Heart right ventricle (tissue), 16 donors: ENCODE measurements at regions not wholly inside any gene's neighbourhood (a gene's known extent, or its start where the extent isn't known, plus 50 kb on each side); places are given as distances from the start of the nearest gene placed in this dataset.

Experiments used
- ATAC-seq, 8 donors: fragments of 200-7000 bp; cut with Tn5 transposase; one replicate each; pipeline ENCODE4 v1.9.1; 2020; ENCODE audit warnings: mild to moderate bottlenecking in 8 of 8, moderate library complexity in 8 of 8, moderate number of reproducible peaks in 1 of 8
- DNase-seq, 2 donors: peaks; one replicate each; pipeline ENCODE4 v3.0.0-alpha.2; 2020
- H3K27ac ChIP-seq, 10 donors: fragments of 200-600 bp; sonication (generic) in 2 of 10; one replicate each; pipeline versions ENCODE4 v1.5.0 to v1.8.0; 2020 to 2022; ENCODE audit warnings: mild to moderate bottlenecking in 3 of 10
- H3K27me3 ChIP-seq, 7 donors: fragments of 200-600 bp; one replicate each; pipeline ENCODE4 v1.8.0; 2021 to 2022; ENCODE audit warnings: mild to moderate bottlenecking in 2 of 7
- H3K36me3 ChIP-seq, 9 donors: fragments of 200-600 bp; sonication (generic) in 1 of 9; one replicate each; pipeline versions ENCODE4 v1.5.0 to v1.8.0; 2020 to 2022; ENCODE audit warnings: mild to moderate bottlenecking in 2 of 9
- H3K4me1 ChIP-seq, 9 donors: fragments of 200-600 bp; sonication (generic) in 1 of 9; one replicate each; pipeline versions ENCODE4 v1.5.0 to v1.8.0; 2020 to 2022; ENCODE audit warnings: mild to moderate bottlenecking in 4 of 9
- H3K4me3 ChIP-seq, 10 donors: fragments of 200-600 bp; sonication (generic) in 2 of 10; one replicate each; pipeline versions ENCODE4 v1.5.0 to v1.8.0; 2020 to 2022; ENCODE audit warnings: mild to moderate bottlenecking in 7 of 10, moderate library complexity in 2 of 10
- H3K9me3 ChIP-seq, 11 donors: fragments of 200-600 bp in 10 of 11; sonication (generic) in 2 of 11; one replicate each; pipeline versions ENCODE4 v1.5.0 to v1.8.0; 2013 to 2022; ENCODE audit warnings: mild to moderate bottlenecking in 2 of 11, control low read depth in 1 of 11, moderate library complexity in 1 of 11
- WGBS, 2 donors: extraction: QIAGEN DNeasy Blood & Tissue Kit; methylation state at CpG; one replicate each; pipeline ENCODE4 v1.1.7; 2013; ENCODE audit warnings: inconsistent platforms in 1 of 2; 5-methylcytosine and 5-hydroxymethylcytosine counted together
- intact Hi-C, 10 donors: fragments of 100-400 bp; cut with DNase I; formaldehyde crosslinking; loops; one replicate each; pipeline versions ENCODE4 v1.11.1 to v1.14.2; 2022
- TF ChIP-seq, protein P1 (sequence below), 9 donors: fragments of 200-600 bp; sonication (generic) in 2 of 9; IDR thresholded peaks; one replicate each; pipeline versions ENCODE4 v1.5.0 to v1.8.0; 2021 to 2022; ENCODE audit warnings: antibody characterized with exemption in 9 of 9, mild to moderate bottlenecking in 5 of 9, moderate library complexity in 1 of 9
- donor health status: Arrhythmogenic right ventricular cardiomyopathy.
- donor health status: ischemic (EF 13 %, LVEDD 7.1; RV severe dilation, severe dysfunction).
- donor health status: healthy with polysubstance abuse.
- donor health status: DM: no; HTN: yes; CAD: no.
- donor health status: DM: no; HTN: no; CAD: no.
- donor health status: ischemic (EF 25% LVEDD 6.9; RV normal size, moderate dysfunction).
- donor health status: ischemic (EF 25% LVEDD 5.7; RV mildly dilated, moderate dysfunction).
- donor health status: healthy.
- donor health status: DM: yes; HTN: yes; CAD: no.
- donor health status: Ischemic cardiomyopathy.
- donor health status: ischemic (EF 35%, LVEDD 5.7; RV mildly dilated, moderate dysfunction).
- donor health status: nonischemic (EF 11% LVEDD 7.7; RV severe dilation, severe dysfunction).
- donor health status: DM: yes; HTN: yes; CAD: no.
- donor health status: PGD.
- donor health status: ischemic (EF 29% LVEDD 5.4; RV normal size, mild dysfunction).
- donor health status: nonischemic (EF 23%, LVEDD 6.1; RV moderate dilation, normal function).

DNA sequence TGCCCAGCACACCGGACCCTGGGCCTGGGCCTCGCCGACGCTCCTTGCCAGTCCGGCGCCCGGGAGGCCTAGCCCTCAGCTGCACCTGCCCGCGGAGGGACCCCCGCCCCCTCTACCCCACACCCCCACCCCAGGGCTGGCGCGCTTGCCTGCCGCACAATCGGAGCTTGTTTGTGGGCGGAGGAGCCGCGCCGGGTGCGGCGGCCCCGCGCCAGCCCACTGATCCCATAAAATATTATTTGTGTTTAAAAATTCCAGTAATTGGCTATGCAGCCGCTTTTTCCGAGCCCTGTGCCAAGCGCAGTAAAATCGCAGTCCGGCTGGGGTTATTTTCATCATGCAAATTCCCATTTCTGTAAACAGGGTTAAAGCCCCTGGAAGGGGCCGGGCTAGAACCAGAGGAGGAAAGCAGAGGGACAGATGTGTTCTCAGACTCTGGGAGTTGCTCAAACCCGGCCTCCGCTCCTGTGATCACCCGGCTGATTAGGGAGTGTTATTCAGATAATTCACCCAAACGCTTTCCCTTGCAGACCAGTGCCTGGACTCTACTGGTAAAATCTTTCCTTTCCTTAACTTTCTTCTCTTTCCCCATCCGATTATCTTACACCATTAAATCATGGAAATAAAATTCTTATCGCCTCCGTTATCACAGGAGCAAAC, 93.1 kb downstream of the NCR2 start:
- 3 to 4% methylated on average over 35 of the region's 35 CpGs for WGBS, 2 donors
- Histone ChIP-seq H3K36me3 (no peaks in the 10 kb centered on the region), H3K27me3 (peaks cover 0 to 64% (median 5%) of the 10 kb centered on the region in 7 donors), H3K9me3 (no peaks in the 10 kb centered on the region), H3K4me3 (peak overlapping the region; percentile 33 to 69 (median 60)), H3K4me1 (peaks cover 3 to 45% (median 28%) of the 10 kb centered on the region in 9 donors), H3K27ac (peak overlapping the region in 9 of 10 donors; percentile 47 to 87 (median 82))
- ATAC-seq (peak in 4 of 8 donors; percentile 3 to 39 (median 10)), DNase-seq (peak; percentile 29 to 42)
- TF ChIP-seq, protein P1, sequence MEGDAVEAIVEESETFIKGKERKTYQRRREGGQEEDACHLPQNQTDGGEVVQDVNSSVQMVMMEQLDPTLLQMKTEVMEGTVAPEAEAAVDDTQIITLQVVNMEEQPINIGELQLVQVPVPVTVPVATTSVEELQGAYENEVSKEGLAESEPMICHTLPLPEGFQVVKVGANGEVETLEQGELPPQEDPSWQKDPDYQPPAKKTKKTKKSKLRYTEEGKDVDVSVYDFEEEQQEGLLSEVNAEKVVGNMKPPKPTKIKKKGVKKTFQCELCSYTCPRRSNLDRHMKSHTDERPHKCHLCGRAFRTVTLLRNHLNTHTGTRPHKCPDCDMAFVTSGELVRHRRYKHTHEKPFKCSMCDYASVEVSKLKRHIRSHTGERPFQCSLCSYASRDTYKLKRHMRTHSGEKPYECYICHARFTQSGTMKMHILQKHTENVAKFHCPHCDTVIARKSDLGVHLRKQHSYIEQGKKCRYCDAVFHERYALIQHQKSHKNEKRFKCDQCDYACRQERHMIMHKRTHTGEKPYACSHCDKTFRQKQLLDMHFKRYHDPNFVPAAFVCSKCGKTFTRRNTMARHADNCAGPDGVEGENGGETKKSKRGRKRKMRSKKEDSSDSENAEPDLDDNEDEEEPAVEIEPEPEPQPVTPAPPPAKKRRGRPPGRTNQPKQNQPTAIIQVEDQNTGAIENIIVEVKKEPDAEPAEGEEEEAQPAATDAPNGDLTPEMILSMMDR (IDR thresholded peaks at IDR 0.05) = no peak
- intact Hi-C loops = loop anchor here in 2 of 10 donors (5.0 kb wide), 2 partner anchors 56 to 61 kb away; no protein-coding TSS in a partner anchor

DNA sequence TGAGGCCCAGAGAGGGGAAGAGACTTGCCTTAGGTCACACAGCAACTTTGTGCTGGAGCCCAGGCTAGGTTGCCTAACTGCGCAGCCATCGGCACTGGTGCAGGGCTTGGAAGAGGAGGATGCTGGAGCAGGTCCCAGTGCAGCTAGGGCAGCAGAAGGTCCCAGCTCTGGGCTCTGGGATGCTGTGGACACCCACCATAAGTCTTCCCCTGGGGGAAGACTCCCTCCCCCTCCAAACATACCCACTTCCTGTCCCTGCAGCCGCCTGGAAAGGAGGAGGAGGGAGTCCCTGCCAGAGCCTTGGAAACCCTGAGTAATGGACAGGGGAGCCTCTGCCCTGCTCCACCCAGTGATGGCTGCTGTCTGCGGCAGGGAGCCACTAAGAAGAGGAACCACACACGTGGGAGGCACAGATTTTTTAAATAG, 93.6 kb downstream of the NCR2 start:
- ATAC-seq (peak in 7 of 8 donors; percentile 11 to 66 (median 53)), DNase-seq (peak; percentile 32 to 54)
- intact Hi-C loops = loop anchor here in 2 of 10 donors (5.0 kb wide), 2 partner anchors 57 to 62 kb away; no protein-coding TSS in a partner anchor
- WGBS, 2 donors = 29% methylated on average over 5 of the region's 5 CpGs
- peaks cover 0 to 64% (median 5%) of the 10 kb centered on the region in 7 donors for H3K27me3 ChIP-seq
- peak overlapping the region in 5 of 10 donors; percentile 54 to 63 (median 61) for H3K4me3 ChIP-seq
- H3K36me3 ChIP-seq = no peaks in the 10 kb centered on the region
- no peaks in the 10 kb centered on the region for H3K9me3 ChIP-seq
- TF ChIP-seq, protein P1 (IDR thresholded peaks at IDR 0.05) = no peak
- H3K4me1 ChIP-seq = peaks cover 3 to 45% (median 28%) of the 10 kb centered on the region in 9 donors
- H3K27ac ChIP-seq = peak overlapping the region in 7 of 10 donors; percentile 1 to 87 (median 82)

DNA sequence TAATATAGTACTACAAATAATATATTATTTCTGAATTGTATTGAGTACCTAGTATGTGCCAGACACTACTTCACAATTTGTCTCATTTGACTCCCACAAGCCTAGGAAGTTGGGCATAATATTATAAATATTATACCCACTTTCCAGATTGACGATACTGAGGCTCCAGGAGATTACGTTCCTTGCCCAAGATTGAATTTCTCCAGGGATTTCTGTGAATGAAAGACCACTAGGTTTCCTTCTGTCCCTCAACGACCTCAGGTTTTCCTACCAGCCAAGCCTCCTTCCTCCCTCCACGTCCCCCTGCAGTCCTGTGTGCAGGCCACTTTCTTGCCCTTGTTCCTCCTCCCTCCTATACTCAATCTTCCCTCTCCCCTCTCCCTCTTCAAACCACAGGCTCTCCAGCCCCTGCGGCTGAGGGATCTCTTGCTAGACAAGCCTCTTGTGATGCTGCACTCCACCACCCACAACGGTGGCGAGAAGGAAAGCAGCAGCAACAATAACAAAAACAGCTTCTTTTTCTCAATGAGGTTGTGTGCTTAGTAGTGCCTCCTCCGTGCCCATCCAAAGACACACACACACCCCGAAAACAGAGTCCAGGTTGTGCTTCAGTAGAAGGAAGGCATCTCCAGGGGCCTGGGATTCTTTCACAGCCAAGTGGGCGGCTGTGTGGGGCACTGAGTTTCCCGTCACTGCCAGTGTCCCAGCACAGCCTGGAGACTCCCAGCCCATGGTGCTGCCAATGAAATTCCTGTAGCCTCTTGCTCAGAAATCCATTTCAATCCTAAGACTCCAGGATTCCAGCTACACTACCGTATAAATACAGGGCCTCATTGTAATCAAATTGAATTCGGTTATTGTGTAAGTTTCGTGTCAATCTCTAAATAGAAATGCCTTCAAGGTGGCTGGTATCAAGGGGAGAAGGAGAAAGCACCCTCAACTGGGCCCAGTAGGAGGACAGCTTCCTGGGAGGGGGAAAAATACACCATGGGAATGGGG, 94.4 kb downstream of the NCR2 start:
- Histone ChIP-seq H3K4me1 (peaks cover 3 to 39% (median 28%) of the 10 kb centered on the region in 9 donors), H3K9me3 (no peaks in the 10 kb centered on the region), H3K27ac (peak overlapping the region in 5 of 10 donors; percentile 23 to 80 (median 55)), H3K36me3 (no peaks in the 10 kb centered on the region), H3K27me3 (peaks cover 0 to 60% (median 5%) of the 10 kb centered on the region in 7 donors), H3K4me3 (no peak overlapping the region)
- ATAC-seq (no peak), DNase-seq (no peak)
- TF ChIP-seq, protein P1 (IDR thresholded peaks at IDR 0.05) = no peak
- intact Hi-C loops = loop anchor here in 2 of 10 donors (5.0 kb wide), 2 partner anchors 58 to 63 kb away; no protein-coding TSS in a partner anchor
- WGBS, 2 donors = 71 to 76% methylated on average over 14 of the region's 14 CpGs

DNA sequence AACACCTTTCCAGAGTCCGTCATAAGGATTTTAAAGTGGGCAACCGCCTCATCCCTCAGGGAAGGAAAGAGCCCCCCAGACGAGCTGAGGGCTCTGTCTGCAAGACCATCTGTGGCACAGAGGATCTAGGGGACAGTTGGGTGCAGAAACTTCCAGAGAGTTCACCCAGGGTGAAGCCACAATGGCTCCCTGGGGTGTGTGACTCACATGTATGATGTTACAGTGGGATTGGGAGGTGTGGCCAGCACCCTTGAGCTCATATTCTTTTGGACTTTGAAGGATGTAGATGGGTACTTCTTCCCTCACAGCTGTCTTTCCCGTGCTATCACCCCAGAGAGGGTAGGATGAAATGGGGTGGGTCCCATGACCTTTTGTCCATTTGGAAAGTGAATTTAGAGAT, 95.5 kb downstream of the NCR2 start:
- Histone ChIP-seq H3K4me1 (peaks cover 3 to 39% (median 28%) of the 10 kb centered on the region in 9 donors), H3K4me3 (no peak overlapping the region), H3K27ac (peak overlapping the region in 2 of 10 donors; percentile 39 to 77), H3K36me3 (no peaks in the 10 kb centered on the region), H3K9me3 (no peaks in the 10 kb centered on the region), H3K27me3 (peaks cover 0 to 50% (median 4%) of the 10 kb centered on the region in 7 donors)
- TF ChIP-seq, protein P1 (IDR thresholded peaks at IDR 0.05) = no peak
- DNase-seq (no peak), ATAC-seq (no peak)
- WGBS, 2 donors = 74 to 83% methylated on average over 4 of the region's 4 CpGs
- intact Hi-C loops = no loop called here
